ENCODE measurements at regions not wholly inside any gene's neighbourhood (a gene's known extent, or its start where the extent isn't known, plus 50 kb on each side); places are given as distances from the start of the nearest gene placed in this dataset.
"Not testable (repeated sequence)": the region's sequence is repeated elsewhere in the genome, so short reads cannot be mapped to it uniquely, and the experiment has no call there.

GRCh38 chr10:23493711-23494110, 54.8 kb downstream of the OTUD1 start:
- DNase-seq, result no peak

GRCh38 chr10:23496727-23497126, 57.9 kb downstream of the OTUD1 start:
- no peak for DNase-seq

- no peak for DNase-seq
Measured at GRCh38 chr10:23499372-23500132, 60.7 kb downstream of the OTUD1 start.

GRCh38 chr10:23505797-23506465, 67.1 kb downstream of the OTUD1 start:
- no peak for DNase-seq

- no peak for DNase-seq
Measured at GRCh38 chr10:23512355-23513058, 73.6 kb downstream of the OTUD1 start.

GRCh38 chr10:23513621-23514020, 74.7 kb downstream of the OTUD1 start:
- DNase-seq, result not testable (repeated sequence)

- DNase-seq, result no peak
Measured at GRCh38 chr10:23514321-23514720, 75.4 kb downstream of the OTUD1 start.

GRCh38 chr10:23516530-23516929, 77.7 kb downstream of the OTUD1 start:
- DNase-seq, result no peak

- DNase-seq, result no peak
Measured at GRCh38 chr10:23517155-23517554, 78.3 kb downstream of the OTUD1 start.

- no peak for DNase-seq
Measured at GRCh38 chr10:23521735-23522134, 82.9 kb downstream of the OTUD1 start.

GRCh38 chr10:23522345-23522744, 83.5 kb downstream of the OTUD1 start:
- DNase-seq, result no peak

GRCh38 chr10:23523251-23523650, 84.4 kb downstream of the OTUD1 start:
- DNase-seq, result no peak

- no peak for DNase-seq
Measured at GRCh38 chr10:23525406-23525805, 86.5 kb downstream of the OTUD1 start.

- no peak for DNase-seq
Measured at GRCh38 chr10:23528419-23528818, 89.5 kb downstream of the OTUD1 start.

GRCh38 chr10:23529625-23530024, 90.8 kb downstream of the OTUD1 start:
- DNase-seq, result no peak

- DNase-seq, result no peak
Measured at GRCh38 chr10:23530079-23530478, 91.2 kb downstream of the OTUD1 start.

- no peak for DNase-seq
Measured at GRCh38 chr10:23533212-23533611, 94.3 kb downstream of the OTUD1 start.

- no peak for DNase-seq
Measured at GRCh38 chr10:23534326-23534725, 95.5 kb downstream of the OTUD1 start.

- no peak for DNase-seq
Measured at GRCh38 chr10:23534761-23535160, 95.9 kb downstream of the OTUD1 start.

- DNase-seq, result no peak
Measured at GRCh38 chr10:23535381-23535780, 96.5 kb downstream of the OTUD1 start.

- no peak for DNase-seq
Measured at GRCh38 chr10:23538968-23539367, 100.1 kb downstream of the OTUD1 start.

GRCh38 chr10:23540401-23541030, 101.6 kb downstream of the OTUD1 start:
- DNase-seq, result no peak

- DNase-seq, result no peak
Measured at GRCh38 chr10:23543691-23544380, 105.0 kb downstream of the OTUD1 start.

All from DMS79 (cell line).